ENCODE measurements at regions not wholly inside any gene's neighbourhood (a gene's known extent, or its start where the extent isn't known, plus 50 kb on each side); places are given as distances from the start of the nearest gene placed in this dataset.

DNA sequence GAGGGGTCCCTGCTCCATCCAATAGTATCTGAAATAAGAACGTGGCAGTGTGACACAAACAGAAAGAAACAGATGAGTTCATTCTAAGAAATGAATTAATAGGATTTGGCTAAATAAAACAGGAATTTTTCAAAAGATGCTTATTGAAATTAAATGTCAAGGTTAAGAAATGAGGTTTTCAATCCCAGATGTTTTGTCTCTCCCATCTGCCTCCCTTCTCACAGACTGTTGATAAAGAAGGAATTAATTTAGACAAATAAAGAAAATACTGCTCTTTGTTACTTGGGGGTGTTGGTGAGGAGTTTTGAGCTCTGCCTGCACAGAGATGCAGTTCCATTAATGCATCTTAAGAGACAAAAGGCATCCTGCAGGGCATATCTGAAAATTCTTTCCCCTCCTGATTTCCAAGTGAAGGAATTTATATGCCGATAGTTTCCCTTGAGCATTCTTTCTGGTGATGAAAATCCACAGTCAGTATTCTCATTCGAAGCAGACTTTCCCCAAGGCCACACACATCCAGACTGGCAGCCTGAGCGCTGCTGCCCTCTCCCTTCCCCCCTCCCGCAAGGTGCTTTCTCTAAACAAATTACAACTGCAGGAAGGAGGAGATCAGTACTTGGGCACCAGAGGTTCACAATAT, 385.4 kb upstream of the RND3 start:
- no peak overlapping the region for H3K4me2 ChIP-seq (ENCODE audit: low read length)

GRCh38 chr2:150866431-150866830, 379.0 kb upstream of the RND3 start:
- Histone ChIP-seq H3K79me2 (ENCODE audit: low read length) (no peaks in the 10 kb centered on the region), H3K27me3 (ENCODE audit: low read depth, low read length) (no peaks in the 10 kb centered on the region), H3K4me1 (ENCODE audit: low read length) (no peaks in the 10 kb centered on the region), H3K27ac (ENCODE audit: low read length) (no peak overlapping the region), H4K20me1 (ENCODE audit: insufficient read depth, low read length) (no peaks in the 10 kb centered on the region), H3K4me3 (ENCODE audit: low read length) (no peak overlapping the region), H3K9ac (ENCODE audit: low read length) (no peak overlapping the region), H3K36me3 (replicated peaks; ENCODE audit: low read depth, low read length) (no peaks in the 10 kb centered on the region), H3K4me2 (ENCODE audit: low read length) (no peak overlapping the region), H3K9me3 (ENCODE audit: insufficient read depth, low read length) (no peaks in the 10 kb centered on the region), H2AFZ (ENCODE audit: low read depth, low read length) (no peak overlapping the region)
- no peak for TF ChIP-seq EZH2phosphoT487 (IDR thresholded peaks at IDR 0.05; ENCODE audit: low read depth)
- TF ChIP-seq, protein P1, sequence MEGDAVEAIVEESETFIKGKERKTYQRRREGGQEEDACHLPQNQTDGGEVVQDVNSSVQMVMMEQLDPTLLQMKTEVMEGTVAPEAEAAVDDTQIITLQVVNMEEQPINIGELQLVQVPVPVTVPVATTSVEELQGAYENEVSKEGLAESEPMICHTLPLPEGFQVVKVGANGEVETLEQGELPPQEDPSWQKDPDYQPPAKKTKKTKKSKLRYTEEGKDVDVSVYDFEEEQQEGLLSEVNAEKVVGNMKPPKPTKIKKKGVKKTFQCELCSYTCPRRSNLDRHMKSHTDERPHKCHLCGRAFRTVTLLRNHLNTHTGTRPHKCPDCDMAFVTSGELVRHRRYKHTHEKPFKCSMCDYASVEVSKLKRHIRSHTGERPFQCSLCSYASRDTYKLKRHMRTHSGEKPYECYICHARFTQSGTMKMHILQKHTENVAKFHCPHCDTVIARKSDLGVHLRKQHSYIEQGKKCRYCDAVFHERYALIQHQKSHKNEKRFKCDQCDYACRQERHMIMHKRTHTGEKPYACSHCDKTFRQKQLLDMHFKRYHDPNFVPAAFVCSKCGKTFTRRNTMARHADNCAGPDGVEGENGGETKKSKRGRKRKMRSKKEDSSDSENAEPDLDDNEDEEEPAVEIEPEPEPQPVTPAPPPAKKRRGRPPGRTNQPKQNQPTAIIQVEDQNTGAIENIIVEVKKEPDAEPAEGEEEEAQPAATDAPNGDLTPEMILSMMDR (IDR thresholded peaks at IDR 0.05; ENCODE audit: low read depth, low read length) = no peak

More for the DNA sequence above, 385.4 kb upstream of the RND3 start:
- Histone ChIP-seq H3K4me3 (ENCODE audit: low read length) (no peak overlapping the region), H3K27ac (ENCODE audit: low read length) (no peak overlapping the region), H3K9ac (ENCODE audit: low read length) (no peak overlapping the region), H3K79me2 (ENCODE audit: low read length) (no peaks in the 10 kb centered on the region), H3K36me3 (replicated peaks; ENCODE audit: low read depth, low read length) (no peaks in the 10 kb centered on the region), H3K9me3 (ENCODE audit: insufficient read depth, low read length) (no peaks in the 10 kb centered on the region), H2AFZ (ENCODE audit: low read depth, low read length) (no peak overlapping the region), H3K4me1 (ENCODE audit: low read length) (no peaks in the 10 kb centered on the region), H4K20me1 (ENCODE audit: insufficient read depth, low read length) (no peaks in the 10 kb centered on the region), H3K27me3 (ENCODE audit: low read depth, low read length) (no peaks in the 10 kb centered on the region)
- TF ChIP-seq EZH2phosphoT487 (IDR thresholded peaks at IDR 0.05; ENCODE audit: low read depth) = no peak
- TF ChIP-seq, protein P1 (IDR thresholded peaks at IDR 0.05; ENCODE audit: low read depth, low read length) = no peak

- Histone ChIP-seq H3K79me2 (ENCODE audit: low read length) (no peaks in the 10 kb centered on the region), H3K4me1 (ENCODE audit: low read length) (no peaks in the 10 kb centered on the region), H3K36me3 (replicated peaks; ENCODE audit: low read depth, low read length) (no peaks in the 10 kb centered on the region), H3K9me3 (ENCODE audit: insufficient read depth, low read length) (no peaks in the 10 kb centered on the region), H3K9ac (ENCODE audit: low read length) (no peak overlapping the region), H3K4me3 (ENCODE audit: low read length) (no peak overlapping the region), H3K27me3 (ENCODE audit: low read depth, low read length) (no peaks in the 10 kb centered on the region), H3K27ac (ENCODE audit: low read length) (no peak overlapping the region), H4K20me1 (ENCODE audit: insufficient read depth, low read length) (no peaks in the 10 kb centered on the region), H3K4me2 (ENCODE audit: low read length) (no peak overlapping the region), H2AFZ (ENCODE audit: low read depth, low read length) (no peak overlapping the region)
- TF ChIP-seq EZH2phosphoT487 (IDR thresholded peaks at IDR 0.05; ENCODE audit: low read depth) = no peak
- TF ChIP-seq, protein P1 (IDR thresholded peaks at IDR 0.05; ENCODE audit: low read depth, low read length) = no peak
Observed at GRCh38 chr2:150863691-150864090, 376.2 kb upstream of the RND3 start.

DNA sequence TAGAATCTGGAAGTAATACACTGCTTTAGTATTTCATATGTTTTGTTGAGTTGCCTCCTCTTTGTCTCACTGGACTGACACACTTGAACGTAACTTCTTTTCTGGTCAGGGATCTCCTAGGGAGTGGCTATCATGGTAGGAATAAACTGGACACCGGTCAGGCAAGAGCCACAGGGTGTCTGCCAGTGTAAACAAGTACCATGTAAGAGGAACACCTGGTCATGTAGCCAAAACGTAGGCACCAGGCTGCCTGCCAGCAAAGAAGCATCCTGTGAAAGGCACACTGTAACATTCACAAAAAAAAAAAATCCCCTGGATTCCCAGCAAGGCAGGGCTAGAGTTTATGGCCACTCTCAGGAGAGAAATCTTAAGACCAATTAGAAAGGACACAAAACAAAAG, 372.8 kb upstream of the RND3 start:
- TF ChIP-seq, protein P1 (IDR thresholded peaks at IDR 0.05; ENCODE audit: low read depth, low read length) = no peak
- TF ChIP-seq EZH2phosphoT487 (IDR thresholded peaks at IDR 0.05; ENCODE audit: low read depth) = no peak
- Histone ChIP-seq H3K9ac (ENCODE audit: low read length) (no peak overlapping the region), H3K9me3 (ENCODE audit: insufficient read depth, low read length) (no peaks in the 10 kb centered on the region), H3K4me2 (ENCODE audit: low read length) (no peak overlapping the region), H3K36me3 (replicated peaks; ENCODE audit: low read depth, low read length) (no peaks in the 10 kb centered on the region), H3K79me2 (ENCODE audit: low read length) (no peaks in the 10 kb centered on the region), H2AFZ (ENCODE audit: low read depth, low read length) (no peak overlapping the region), H3K27me3 (ENCODE audit: low read depth, low read length) (no peaks in the 10 kb centered on the region), H3K4me3 (ENCODE audit: low read length) (no peak overlapping the region), H4K20me1 (ENCODE audit: insufficient read depth, low read length) (no peaks in the 10 kb centered on the region), H3K27ac (ENCODE audit: low read length) (no peak overlapping the region), H3K4me1 (ENCODE audit: low read length) (no peaks in the 10 kb centered on the region)

All from OCI-LY3 (cell line).